HG02870 (cell line): ENCODE measurements at regions not wholly inside any gene's neighbourhood (a gene's known extent, or its start where the extent isn't known, plus 50 kb on each side); places are given as distances from the start of the nearest gene placed in this dataset.

ENCODE experiments used
- ATAC-seq: cut with Tn5 transposase; IDR thresholded peaks from one replicate; pipeline ENCODE4 v1.9.1; 2021; ENCODE audit warnings: mild to moderate bottlenecking, moderate library complexity; ENCODE audit not compliant: unreplicated experiment

- no peak for ATAC-seq
Measured at GRCh38 chr1:209042413-209042812, 541.1 kb upstream of the CAMK1G start.

- ATAC-seq, result no peak
Measured at GRCh38 chr1:209045331-209046057, 538.0 kb upstream of the CAMK1G start.

GRCh38 chr1:209046058-209046417 lies 537.5 kb upstream of the CAMK1G start:
- no peak for ATAC-seq

DNA sequence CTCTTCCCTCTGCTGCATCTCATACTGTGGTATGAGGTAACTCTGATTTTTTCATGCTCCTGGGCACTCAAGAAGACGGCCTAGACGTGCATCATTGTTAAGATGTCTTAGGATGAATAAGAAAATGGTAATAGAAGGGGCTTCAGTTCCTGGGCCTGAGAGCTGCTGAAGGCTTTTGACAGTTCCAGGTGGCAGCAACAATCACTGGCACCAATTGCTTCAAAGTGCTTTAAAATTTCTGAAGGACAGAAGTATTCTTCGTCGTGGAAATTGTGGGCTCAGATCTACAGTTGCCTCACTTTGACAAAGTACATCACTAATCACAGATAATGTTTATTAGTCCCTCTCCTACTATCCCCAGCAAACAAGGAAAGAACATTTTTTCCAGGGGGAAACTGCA lies 536.6 kb upstream of the CAMK1G start:
- ATAC-seq, result no peak

DNA sequence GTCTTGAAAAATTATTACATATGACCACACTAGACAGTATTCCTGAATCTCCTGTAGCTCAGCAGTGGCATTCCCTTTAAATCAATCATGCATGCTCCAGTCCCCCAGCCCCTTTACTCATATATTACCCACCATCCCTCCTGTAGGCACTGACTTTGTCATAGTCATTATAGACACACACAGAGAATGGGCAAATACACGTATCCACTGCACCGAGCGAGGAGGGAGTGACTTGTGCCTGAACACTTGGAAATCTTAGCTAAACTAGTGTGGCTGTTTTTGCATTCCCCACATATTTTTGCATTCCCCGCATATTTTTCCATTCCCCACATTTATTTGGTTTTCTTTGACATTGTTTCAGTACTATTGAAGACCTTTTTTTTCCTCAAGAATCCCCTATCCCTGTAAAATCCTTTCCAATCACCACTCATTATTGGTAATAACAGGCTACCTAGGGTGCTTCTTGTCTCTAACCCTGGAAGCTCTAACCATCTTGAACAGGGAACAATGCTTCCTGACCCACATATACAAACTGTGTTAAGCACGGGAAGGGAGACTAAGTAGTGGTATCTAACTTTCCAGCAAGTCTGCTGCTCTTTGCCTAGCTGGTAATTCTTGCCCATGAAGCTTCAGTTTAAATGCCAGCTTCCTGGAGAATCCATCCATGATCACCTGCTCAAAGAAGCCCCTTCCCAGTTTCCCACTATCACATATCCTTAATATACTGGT lies 534.4 kb upstream of the CAMK1G start:
- ATAC-seq, result no peak

GRCh38 chr1:209051570-209051969 lies 531.9 kb upstream of the CAMK1G start:
- no peak for ATAC-seq

GRCh38 chr1:209053587-209053986 lies 529.9 kb upstream of the CAMK1G start:
- ATAC-seq, result no peak

GRCh38 chr1:209057083-209057482 lies 526.4 kb upstream of the CAMK1G start:
- no peak for ATAC-seq

DNA sequence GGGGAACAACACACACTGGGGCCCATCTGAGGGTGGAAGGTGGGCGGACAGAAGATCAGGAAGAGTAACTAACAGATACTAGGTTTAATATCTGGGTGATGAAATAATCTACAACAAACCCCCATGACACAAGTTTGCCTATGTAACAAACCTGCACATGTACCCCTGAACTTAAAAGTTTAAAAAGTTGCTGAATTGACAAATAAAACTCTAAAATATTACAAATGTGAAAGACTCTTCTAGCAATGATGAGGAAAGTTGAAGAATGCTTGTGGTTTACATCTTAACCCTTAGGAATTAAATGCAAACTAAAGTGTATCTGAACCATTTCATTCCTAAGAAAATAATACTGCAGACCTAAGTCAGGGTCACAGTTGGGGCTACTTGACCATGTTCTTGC lies 525.6 kb upstream of the CAMK1G start:
- ATAC-seq, result no peak

DNA sequence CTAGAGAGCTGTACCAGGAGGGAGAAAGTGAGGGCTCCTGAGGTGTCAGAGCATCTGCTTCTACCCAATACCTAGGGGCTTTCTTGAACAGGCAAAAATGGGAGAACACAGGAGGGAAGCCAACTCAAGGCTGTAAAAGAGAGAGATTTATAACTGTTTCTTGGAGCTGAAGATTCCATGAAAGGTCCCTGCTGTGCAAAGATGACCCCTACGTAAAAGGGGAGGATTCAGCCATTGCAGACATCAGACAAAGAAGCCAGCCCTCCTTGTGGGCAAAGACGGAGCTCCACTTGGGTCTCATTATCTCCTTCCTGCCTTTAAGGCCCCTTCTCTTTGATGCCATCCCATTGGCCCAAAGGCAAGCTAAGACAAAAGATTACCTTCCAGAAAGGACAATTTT lies 524.1 kb upstream of the CAMK1G start:
- no peak for ATAC-seq

DNA sequence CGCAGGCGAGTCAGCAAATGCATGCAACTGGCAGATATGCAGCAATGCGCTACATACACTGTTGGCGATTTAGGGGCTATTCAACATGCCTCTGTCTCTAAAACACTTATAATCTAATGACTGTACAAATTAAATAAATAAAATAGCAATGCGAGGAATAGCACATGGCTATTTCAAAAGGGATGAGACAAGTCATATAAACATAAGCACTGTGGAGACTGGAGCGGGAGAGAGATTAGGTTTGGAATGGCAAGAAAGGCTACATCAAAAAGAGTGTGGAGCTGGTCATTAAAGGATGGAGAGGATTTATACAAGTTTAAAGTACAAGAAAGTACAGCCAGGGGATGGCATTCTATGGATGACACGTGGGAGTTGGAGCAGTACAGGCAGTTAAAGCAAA lies 523.5 kb upstream of the CAMK1G start:
- no peak for ATAC-seq

- no peak for ATAC-seq
Measured at GRCh38 chr1:209062081-209062620, 521.4 kb upstream of the CAMK1G start.

DNA sequence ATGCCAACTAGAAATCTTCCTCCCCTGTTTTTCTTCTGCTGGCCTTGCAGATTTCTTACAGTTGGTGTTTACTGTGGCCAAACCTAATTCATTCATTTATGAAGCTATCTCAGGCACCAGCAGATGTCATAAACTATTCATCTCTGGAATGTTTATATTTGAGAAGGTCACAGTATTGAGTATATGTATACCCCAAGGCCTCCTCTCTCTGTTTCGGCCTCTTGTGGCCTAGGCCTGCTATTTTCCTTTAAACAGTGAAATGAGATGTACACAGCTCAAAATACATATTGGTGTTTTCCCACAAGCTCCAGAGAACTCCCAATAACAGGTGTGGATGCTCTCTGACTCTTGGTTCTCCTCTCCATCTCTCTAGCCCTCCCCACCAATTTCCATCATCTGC lies 520.7 kb upstream of the CAMK1G start:
- peak; percentile 89 for ATAC-seq

DNA sequence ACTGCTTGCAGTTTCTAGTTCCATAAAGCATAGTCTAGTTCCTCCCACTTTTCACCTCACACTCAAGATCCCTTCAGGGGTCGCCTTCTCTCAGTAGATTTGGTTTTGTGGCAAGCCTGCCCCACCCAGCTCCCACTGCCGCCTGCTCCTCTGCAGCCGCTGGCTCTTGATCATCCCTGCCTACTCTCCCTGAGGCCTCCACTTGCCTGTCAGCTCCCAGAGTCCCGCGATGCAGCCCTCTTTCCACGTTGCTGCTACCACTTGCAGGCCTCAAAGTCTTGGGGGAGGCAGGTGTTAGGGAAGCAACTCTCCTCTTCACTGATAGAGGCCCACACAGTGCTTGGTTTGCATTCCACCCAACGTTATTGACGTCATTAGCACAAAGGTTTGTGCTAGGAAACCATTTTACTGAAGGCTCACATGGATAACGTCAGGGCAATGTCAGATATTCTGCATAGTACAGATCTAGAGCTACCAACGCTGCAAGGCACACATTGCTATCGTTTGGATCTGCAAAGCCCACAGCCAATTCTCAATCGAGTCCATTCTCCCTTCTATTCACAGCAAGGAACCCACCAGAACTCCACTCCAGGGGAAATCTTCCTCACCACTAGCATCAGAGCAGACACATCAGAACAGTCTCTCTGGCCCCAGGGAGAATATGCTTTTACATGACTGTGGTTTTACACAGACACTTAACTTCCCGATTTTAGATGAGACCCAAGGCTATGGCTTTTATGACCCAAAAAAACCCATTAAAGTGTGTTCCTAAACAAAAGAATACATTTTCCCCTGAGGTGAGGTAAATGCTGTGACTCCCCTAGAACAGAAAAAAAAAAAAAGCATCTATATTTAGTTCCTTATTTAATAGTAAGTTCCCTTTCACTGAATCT lies 519.5 kb upstream of the CAMK1G start:
- ATAC-seq, result no peak

DNA sequence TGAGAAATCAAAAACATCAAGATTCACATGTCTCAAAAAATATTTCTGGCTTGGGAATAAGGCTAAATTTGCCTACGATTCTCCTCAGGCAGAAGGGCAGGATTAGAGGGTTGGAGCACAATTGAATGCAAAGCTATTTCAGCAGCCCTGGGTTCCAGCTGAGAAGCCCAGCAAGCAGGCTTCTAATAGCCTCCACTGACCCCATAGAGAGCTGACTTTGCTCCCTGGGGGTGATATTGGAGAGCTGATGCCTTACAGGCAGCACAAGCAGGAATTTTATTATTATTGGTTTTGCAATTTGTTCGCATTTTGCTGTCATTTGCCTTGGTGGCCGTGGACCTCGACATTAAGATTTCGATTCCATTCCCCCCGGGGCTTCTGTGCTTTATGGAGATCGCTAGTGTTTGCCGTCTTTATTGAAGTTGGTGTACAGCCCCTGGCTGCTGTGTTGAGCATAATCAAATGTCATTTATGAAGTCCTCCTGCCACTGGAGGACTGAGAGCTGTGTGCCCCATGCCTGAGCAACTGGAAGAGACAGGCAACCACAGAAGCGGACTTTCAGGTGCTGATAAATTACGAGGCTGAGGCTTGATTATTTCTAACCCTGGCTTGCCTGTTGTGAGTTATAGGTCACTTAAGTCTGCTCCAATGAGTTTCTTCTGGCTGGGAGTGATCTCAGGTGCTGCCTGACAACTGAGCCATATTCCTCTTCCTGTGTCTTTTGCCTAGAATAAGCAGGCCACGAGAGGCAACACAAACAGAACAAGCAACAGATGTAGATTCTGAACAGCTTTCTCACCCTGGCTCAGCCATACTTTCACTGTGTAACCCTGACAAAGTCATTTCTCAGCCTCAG lies 518.4 kb upstream of the CAMK1G start:
- no peak for ATAC-seq

GRCh38 chr1:209072481-209072880 lies 511.0 kb upstream of the CAMK1G start:
- no peak for ATAC-seq

GRCh38 chr1:209073879-209074278 lies 509.6 kb upstream of the CAMK1G start:
- ATAC-seq, result no peak

- ATAC-seq, result no peak
Measured at GRCh38 chr1:209074575-209075250, 508.8 kb upstream of the CAMK1G start.

- no peak for ATAC-seq
Measured at GRCh38 chr1:209076688-209077087, 506.8 kb upstream of the CAMK1G start.
